OCI-LY7 (cell line): ENCODE measurements at regions not wholly inside any gene's neighbourhood (a gene's known extent, or its start where the extent isn't known, plus 50 kb on each side); places are given as distances from the start of the nearest gene placed in this dataset.

ENCODE experiments used
- EZH2phosphoT487 ChIP-seq: fragments of 200-600 bp; sonication (generic); IDR thresholded peaks from 2 replicates; pipeline ENCODE4 v1.6.1; 2018; ENCODE audit warnings: low read depth, borderline replicate concordance, mild to moderate bottlenecking, mixed run types, antibody characterized with exemption, low read length, moderate library complexity, mixed read lengths
- TF ChIP-seq, protein P1 (sequence below): fragments of 200-600 bp; sonication (generic); conservative IDR thresholded peaks from 2 replicates; pipeline ENCODE4 v1.5.1; 2014; ENCODE audit warnings: mild to moderate bottlenecking, antibody characterized with exemption, low read length, moderate library complexity, mixed read lengths

DNA sequence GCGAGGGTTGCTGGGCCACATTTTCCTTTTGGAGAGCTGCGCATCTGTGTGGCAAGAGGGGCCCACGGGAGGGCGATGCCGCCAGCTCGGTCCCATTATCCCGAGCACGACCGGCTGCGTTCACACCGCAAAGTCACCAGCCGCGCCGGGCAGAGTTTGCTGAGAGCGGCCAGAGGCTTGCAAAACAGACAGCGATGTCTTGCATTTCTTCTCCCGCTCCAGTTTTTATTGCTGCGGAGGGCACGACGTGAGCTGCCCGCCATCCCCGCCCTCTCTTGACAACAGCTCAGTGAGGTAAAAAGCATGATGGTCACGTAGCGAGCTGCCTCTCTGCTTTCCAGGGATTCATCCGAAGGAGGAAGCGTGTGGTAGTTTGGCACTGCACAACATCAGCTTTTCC is 102.1 kb upstream of the TENM3 start:
- TF ChIP-seq, protein P1, sequence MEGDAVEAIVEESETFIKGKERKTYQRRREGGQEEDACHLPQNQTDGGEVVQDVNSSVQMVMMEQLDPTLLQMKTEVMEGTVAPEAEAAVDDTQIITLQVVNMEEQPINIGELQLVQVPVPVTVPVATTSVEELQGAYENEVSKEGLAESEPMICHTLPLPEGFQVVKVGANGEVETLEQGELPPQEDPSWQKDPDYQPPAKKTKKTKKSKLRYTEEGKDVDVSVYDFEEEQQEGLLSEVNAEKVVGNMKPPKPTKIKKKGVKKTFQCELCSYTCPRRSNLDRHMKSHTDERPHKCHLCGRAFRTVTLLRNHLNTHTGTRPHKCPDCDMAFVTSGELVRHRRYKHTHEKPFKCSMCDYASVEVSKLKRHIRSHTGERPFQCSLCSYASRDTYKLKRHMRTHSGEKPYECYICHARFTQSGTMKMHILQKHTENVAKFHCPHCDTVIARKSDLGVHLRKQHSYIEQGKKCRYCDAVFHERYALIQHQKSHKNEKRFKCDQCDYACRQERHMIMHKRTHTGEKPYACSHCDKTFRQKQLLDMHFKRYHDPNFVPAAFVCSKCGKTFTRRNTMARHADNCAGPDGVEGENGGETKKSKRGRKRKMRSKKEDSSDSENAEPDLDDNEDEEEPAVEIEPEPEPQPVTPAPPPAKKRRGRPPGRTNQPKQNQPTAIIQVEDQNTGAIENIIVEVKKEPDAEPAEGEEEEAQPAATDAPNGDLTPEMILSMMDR: no peak
- no peak for TF ChIP-seq EZH2phosphoT487
